Kidney (tissue), 13 donors: ENCODE measurements at regions not wholly inside any gene's neighbourhood (a gene's known extent, or its start where the extent isn't known, plus 50 kb on each side); places are given as distances from the start of the nearest gene placed in this dataset.
A peak's percentile ranks its signal among the peaks of the same experiment; 100 is the strongest.

ENCODE experiments used
- DNase-seq, 5 donors: peaks; one replicate each; pipeline ENCODE4 v3.0.0-alpha.2; 2013 to 2020
- FAIRE-seq: peaks from 2 replicates; lab custom pipeline; 2012; peaks lifted over from hg19 to GRCh38; lab: Jason Lieb, UNC
- H3K27ac ChIP-seq, 2 donors: one replicate each; pipeline ENCODE4 v1.7.0; 2013; ENCODE audit warnings: low read depth in 2 of 2, low read length in 2 of 2, inconsistent platforms in 1 of 2
- H3K27me3 ChIP-seq: one replicate; pipeline ENCODE4 v1.7.1; 2013; ENCODE audit warnings: low read length, inconsistent platforms; ENCODE audit not compliant: control insufficient read depth, insufficient read depth
- H3K36me3 ChIP-seq, 3 donors: one replicate each; pipeline versions ENCODE4 v1.7.0 to v1.7.1; 2013; ENCODE audit warnings: low read length in 3 of 3, control low read depth in 1 of 3, inconsistent platforms in 1 of 3; ENCODE audit not compliant: insufficient read depth in 3 of 3, control insufficient read depth in 2 of 3
- H3K4me1 ChIP-seq, 3 donors: one replicate each; pipeline versions ENCODE4 v1.7.0 to v1.7.1; 2013; ENCODE audit warnings: low read length in 3 of 3, inconsistent platforms in 1 of 3, low read depth in 1 of 3; ENCODE audit not compliant: control insufficient read depth in 2 of 3, insufficient read depth in 2 of 3
- H3K4me3 ChIP-seq, 3 donors: one replicate each; pipeline versions ENCODE4 v1.7.0 to v1.8.1; 2013; ENCODE audit warnings: low read length in 3 of 3, control low read depth in 1 of 3, inconsistent platforms in 1 of 3
- H3K9ac ChIP-seq, 3 donors: one replicate each; pipeline versions ENCODE4 v1.7.0 to v1.7.1; 2013; ENCODE audit warnings: low read length in 3 of 3, control low read depth in 1 of 3, inconsistent platforms in 1 of 3
- H3K9me3 ChIP-seq, 3 donors: one replicate each; pipeline versions ENCODE4 v1.7.0 to v1.7.1; 2013; ENCODE audit warnings: low read length in 3 of 3, control low read depth in 1 of 3, inconsistent platforms in 1 of 3; ENCODE audit not compliant: control insufficient read depth in 2 of 3, insufficient read depth in 1 of 3
- intact Hi-C: fragments of 100-400 bp; cut with DNase I; formaldehyde crosslinking; loops from one replicate; pipeline ENCODE4 v1.11.1; 2022
- TF ChIP-seq, protein P1 (sequence below): IDR thresholded peaks from 3 replicates; pipeline ENCODE4 v1.5.1; 2012; ENCODE audit warnings: mild to moderate bottlenecking, moderate library complexity, borderline replicate concordance; ENCODE audit not compliant: insufficient read depth; ENCODE audit errors: extremely low read depth
- donor health status: control.
- donor health status: control.
- donor health status: control.
- donor health status: control.
- donor health status: control.
- donor health status: DM: yes; HTN: yes; CAD: no.
- donor health status: Normal renal cell carcinoma (clear cell type).

DNA sequence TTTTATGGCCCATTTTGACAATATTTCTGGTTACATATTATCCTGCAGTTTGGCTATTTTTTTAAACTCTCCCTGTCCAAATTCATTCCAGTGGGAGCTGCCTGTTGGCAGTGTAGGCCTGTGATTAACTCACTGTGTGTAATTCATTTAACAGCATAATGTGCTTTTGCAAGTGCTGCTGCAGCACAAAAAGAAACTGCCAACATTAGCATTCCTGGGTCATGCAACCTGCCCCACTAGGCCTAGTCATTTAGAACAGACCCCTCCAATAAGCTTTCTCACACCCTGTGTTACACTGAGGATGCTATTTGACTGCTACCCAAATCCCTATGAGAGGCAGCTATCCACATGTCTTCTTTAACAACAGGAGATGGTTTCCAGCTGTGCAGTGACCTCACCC, 251.2 kb upstream of the UBE2E2 start:
- TF ChIP-seq, protein P1, sequence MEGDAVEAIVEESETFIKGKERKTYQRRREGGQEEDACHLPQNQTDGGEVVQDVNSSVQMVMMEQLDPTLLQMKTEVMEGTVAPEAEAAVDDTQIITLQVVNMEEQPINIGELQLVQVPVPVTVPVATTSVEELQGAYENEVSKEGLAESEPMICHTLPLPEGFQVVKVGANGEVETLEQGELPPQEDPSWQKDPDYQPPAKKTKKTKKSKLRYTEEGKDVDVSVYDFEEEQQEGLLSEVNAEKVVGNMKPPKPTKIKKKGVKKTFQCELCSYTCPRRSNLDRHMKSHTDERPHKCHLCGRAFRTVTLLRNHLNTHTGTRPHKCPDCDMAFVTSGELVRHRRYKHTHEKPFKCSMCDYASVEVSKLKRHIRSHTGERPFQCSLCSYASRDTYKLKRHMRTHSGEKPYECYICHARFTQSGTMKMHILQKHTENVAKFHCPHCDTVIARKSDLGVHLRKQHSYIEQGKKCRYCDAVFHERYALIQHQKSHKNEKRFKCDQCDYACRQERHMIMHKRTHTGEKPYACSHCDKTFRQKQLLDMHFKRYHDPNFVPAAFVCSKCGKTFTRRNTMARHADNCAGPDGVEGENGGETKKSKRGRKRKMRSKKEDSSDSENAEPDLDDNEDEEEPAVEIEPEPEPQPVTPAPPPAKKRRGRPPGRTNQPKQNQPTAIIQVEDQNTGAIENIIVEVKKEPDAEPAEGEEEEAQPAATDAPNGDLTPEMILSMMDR = no peak
- Histone ChIP-seq H3K4me3 (no peak overlapping the region), H3K27ac (no peak overlapping the region), H3K27me3 (no peaks in the 10 kb centered on the region), H3K36me3 (no peaks in the 10 kb centered on the region), H3K9me3 (no peaks in the 10 kb centered on the region), H3K4me1 (peaks cover 0 to 4% (median 4%) of the 10 kb centered on the region in 3 donors), H3K9ac (no peak overlapping the region)
- DNase-seq = peak in 3 of 5 donors; percentile 17 to 43 (median 35)
- FAIRE-seq = no peak
- intact Hi-C loops = no loop called here

DNA sequence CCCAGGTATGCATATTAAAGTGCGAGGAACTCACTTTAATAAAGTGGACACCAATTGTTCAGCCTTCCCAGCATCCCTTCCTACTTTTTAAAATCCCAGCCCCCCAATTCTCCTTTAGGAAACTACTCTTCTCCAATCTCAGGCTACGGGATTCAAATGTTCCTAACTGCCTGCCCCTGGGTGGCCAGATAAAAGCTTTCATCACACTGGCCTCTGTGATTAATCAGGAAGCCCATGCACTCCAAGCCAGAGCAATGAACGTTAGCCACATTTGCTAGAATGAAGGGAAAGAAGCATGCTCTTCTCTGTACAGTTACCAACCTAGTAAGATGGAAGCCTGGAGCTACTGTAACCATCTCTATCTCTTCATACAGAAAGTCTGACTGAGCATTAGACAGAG, 250.3 kb upstream of the UBE2E2 start:
- intact Hi-C loops = no loop called here
- TF ChIP-seq, protein P1 = no peak
- no peaks in the 10 kb centered on the region for H3K36me3 ChIP-seq
- no peak overlapping the region for H3K27ac ChIP-seq
- no peaks in the 10 kb centered on the region for H3K27me3 ChIP-seq
- no peak overlapping the region for H3K9ac ChIP-seq
- peaks cover 0 to 4% (median 4%) of the 10 kb centered on the region in 3 donors for H3K4me1 ChIP-seq
- FAIRE-seq (no peak), DNase-seq (no peak)
- H3K9me3 ChIP-seq = no peaks in the 10 kb centered on the region
- no peak overlapping the region for H3K4me3 ChIP-seq

DNA sequence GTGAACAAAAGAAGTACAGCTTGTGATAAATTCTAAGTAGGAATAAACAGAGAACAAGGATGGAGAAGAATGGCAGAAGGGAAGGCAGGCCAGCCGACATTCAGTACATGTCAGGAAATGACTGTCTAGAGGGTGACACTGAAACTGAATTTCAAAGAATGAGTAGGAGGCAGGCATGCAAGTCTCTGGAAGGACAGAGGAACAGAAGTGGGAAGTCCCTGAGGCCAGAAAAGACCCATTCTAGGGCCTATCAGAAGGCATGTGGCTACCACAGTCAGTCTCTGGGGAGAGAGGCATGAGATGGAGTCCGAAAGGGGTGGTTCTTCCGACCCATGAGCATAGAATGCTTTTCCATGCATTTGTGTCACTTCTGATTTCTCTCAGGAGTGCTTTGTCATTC, 243.5 kb upstream of the UBE2E2 start:
- no peaks in the 10 kb centered on the region for H3K4me1 ChIP-seq
- DNase-seq (peak in 2 of 5 donors; percentile 11 to 24), FAIRE-seq (no peak)
- H3K27me3 ChIP-seq = no peaks in the 10 kb centered on the region
- no peak overlapping the region for H3K9ac ChIP-seq
- H3K27ac ChIP-seq = no peak overlapping the region
- H3K36me3 ChIP-seq = no peaks in the 10 kb centered on the region
- no peak overlapping the region for H3K4me3 ChIP-seq
- no peaks in the 10 kb centered on the region for H3K9me3 ChIP-seq
- intact Hi-C loops = no loop called here
- TF ChIP-seq, protein P1 = no peak
